Heart left ventricle (tissue), 16 donors: ENCODE measurements at regions not wholly inside any gene's neighbourhood (a gene's known extent, or its start where the extent isn't known, plus 50 kb on each side); places are given as distances from the start of the nearest gene placed in this dataset.

ENCODE experiments used
- ATAC-seq, 4 donors: fragments of 200-7000 bp; cut with Tn5 transposase; one replicate each; pipeline ENCODE4 v1.9.1; 2020 to 2022; ENCODE audit warnings: moderate library complexity in 4 of 4, mild to moderate bottlenecking in 3 of 4, moderate number of reproducible peaks in 1 of 4
- DNase-seq, 5 donors: peaks; one replicate each; pipeline ENCODE4 v3.0.0-alpha.2; 2020
- H3K27ac ChIP-seq, 12 donors: fragments of 200-600 bp; sonication (generic) in 4 of 12; one replicate each; pipeline versions ENCODE4 v1.5.0 to v1.8.0; 2016 to 2022; ENCODE audit warnings: mild to moderate bottlenecking in 2 of 12
- H3K27me3 ChIP-seq, 9 donors: fragments of 200-600 bp; sonication (generic) in 2 of 9; one replicate each; pipeline versions ENCODE4 v1.5.1 to v1.8.0; 2016 to 2022; ENCODE audit warnings: mild to moderate bottlenecking in 3 of 9
- H3K36me3 ChIP-seq, 9 donors: fragments of 200-600 bp; sonication (generic) in 2 of 9; one replicate each; pipeline versions ENCODE4 v1.5.0 to v1.8.0; 2018 to 2022; ENCODE audit warnings: mild to moderate bottlenecking in 2 of 9
- H3K4me1 ChIP-seq, 12 donors: fragments of 200-600 bp; sonication (generic) in 4 of 12; one replicate each; pipeline versions ENCODE4 v1.5.0 to v1.8.0; 2016 to 2022; ENCODE audit warnings: mild to moderate bottlenecking in 3 of 12
- H3K4me3 ChIP-seq, 12 donors: fragments of 200-600 bp; sonication (generic) in 4 of 12; one replicate each; pipeline versions ENCODE4 v1.5.0 to v1.8.0; 2017 to 2022; ENCODE audit warnings: mild to moderate bottlenecking in 9 of 12, moderate library complexity in 4 of 12
- H3K9me3 ChIP-seq, 12 donors: fragments of 200-600 bp; sonication (generic) in 4 of 12; one replicate each; pipeline versions ENCODE4 v1.5.0 to v1.8.0; 2016 to 2022; ENCODE audit warnings: mild to moderate bottlenecking in 1 of 12
- CTCF ChIP-seq, 12 donors: fragments of 200-600 bp; sonication (generic) in 4 of 12; IDR thresholded peaks; one replicate each; pipeline versions ENCODE4 v1.5.0 to v1.8.0; 2018 to 2022; ENCODE audit warnings: antibody characterized with exemption in 12 of 12, mild to moderate bottlenecking in 5 of 12
- POLR2A ChIP-seq, 2 donors: fragments of 450-650 bp; IDR thresholded peaks; one replicate each; pipeline ENCODE4 v1.6.1; 2017; ENCODE audit warnings: antibody characterized with exemption in 2 of 2, mild to moderate bottlenecking in 2 of 2, moderate library complexity in 2 of 2
- WGBS, 4 donors: extraction: QIAGEN DNeasy Blood & Tissue Kit in 2 of 4; methylation state at CpG; one replicate each; pipeline versions ENCODE4 v1.1.5 to v1.1.7; 2013 to 2018; 5-methylcytosine and 5-hydroxymethylcytosine counted together
- intact Hi-C, 10 donors: fragments of 100-400 bp; cut with DNase I; formaldehyde crosslinking; loops; one replicate each; pipeline versions ENCODE4 v1.11.1 to v1.14.2; 2022
- donor health status: ischemic (EF 13 %, LVEDD 7.1; RV severe dilation, severe dysfunction).
- donor health status: healthy with polysubstance abuse.
- donor health status: DM: no; HTN: yes; CAD: no.
- donor health status: DM: no; HTN: no; CAD: no.
- donor health status: ischemic (EF 25% LVEDD 6.9; RV normal size, moderate dysfunction).
- donor health status: ischemic (EF 25% LVEDD 5.7; RV mildly dilated, moderate dysfunction).
- donor health status: healthy.
- donor health status: DM: yes; HTN: yes; CAD: no.
- donor health status: ischemic (EF 35%, LVEDD 5.7; RV mildly dilated, moderate dysfunction).
- donor health status: nonischemic (EF 11% LVEDD 7.7; RV severe dilation, severe dysfunction).
- donor health status: DM: yes; HTN: yes; CAD: no.
- donor health status: PGD.
- donor health status: ischemic (EF 29% LVEDD 5.4; RV normal size, mild dysfunction).
- donor health status: nonischemic (EF 23%, LVEDD 6.1; RV moderate dilation, normal function).

- no peaks in the 10 kb centered on the region for H3K36me3 ChIP-seq
- intact Hi-C loops = no loop called here
- TF ChIP-seq CTCF (IDR thresholded peaks at IDR 0.05) = no peak
- TF ChIP-seq POLR2A (IDR thresholded peaks at IDR 0.05) = no peak
Observed at GRCh38 chr20:52008874-52009273, 182.7 kb downstream of the ZFP64 start.

GRCh38 chr20:52004715-52005114, 186.9 kb downstream of the ZFP64 start:
- intact Hi-C loops = no loop called here
- DNase-seq (no peak), ATAC-seq (peak in 2 of 4 donors; percentile 24 to 46)
- TF ChIP-seq CTCF (IDR thresholded peaks at IDR 0.05) (no peak), POLR2A (IDR thresholded peaks at IDR 0.05) (no peak)
- H3K27me3 ChIP-seq = peaks cover 0 to 13% (median 0%) of the 10 kb centered on the region in 9 donors
- peak overlapping the region in 1 of 12 donors; percentile 28 for H3K27ac ChIP-seq
- H3K36me3 ChIP-seq = no peaks in the 10 kb centered on the region
- no peak overlapping the region for H3K4me3 ChIP-seq
- no peaks in the 10 kb centered on the region for H3K4me1 ChIP-seq
- H3K9me3 ChIP-seq = no peaks in the 10 kb centered on the region
- WGBS, 4 donors = 70 to 75% (median 74%) methylated on average over 3 of the region's 3 CpGs

More at GRCh38 chr20:52008874-52009273, 182.7 kb downstream of the ZFP64 start:
- Histone ChIP-seq H3K4me1 (no peaks in the 10 kb centered on the region), H3K9me3 (peaks cover 0 to 22% (median 7%) of the 10 kb centered on the region in 12 donors), H3K27ac (no peak overlapping the region), H3K4me3 (no peak overlapping the region), H3K27me3 (peaks cover 0 to 6% (median 0%) of the 10 kb centered on the region in 9 donors)
- DNase-seq (no peak), ATAC-seq (no peak)
- 91 to 96% (median 93%) methylated on average over 6 of the region's 6 CpGs for WGBS, 4 donors

- Histone ChIP-seq H3K4me3 (no peak overlapping the region), H3K36me3 (no peaks in the 10 kb centered on the region), H3K27me3 (peaks cover 0 to 13% (median 0%) of the 10 kb centered on the region in 9 donors), H3K9me3 (no peaks in the 10 kb centered on the region), H3K27ac (no peak overlapping the region), H3K4me1 (no peaks in the 10 kb centered on the region)
- DNase-seq = no peak
- no peak for ATAC-seq
- intact Hi-C loops = no loop called here
- WGBS, 4 donors = 77 to 83% (median 80%) methylated on average over 5 of the region's 5 CpGs
- TF ChIP-seq POLR2A (IDR thresholded peaks at IDR 0.05) = no peak
- no peak for TF ChIP-seq CTCF (IDR thresholded peaks at IDR 0.05)
Observed at GRCh38 chr20:52004018-52004417, 187.6 kb downstream of the ZFP64 start.

- Histone ChIP-seq H3K4me1 (no peaks in the 10 kb centered on the region), H3K9me3 (no peaks in the 10 kb centered on the region), H3K27me3 (peaks cover 0 to 13% (median 0%) of the 10 kb centered on the region in 9 donors), H3K4me3 (no peak overlapping the region), H3K36me3 (no peaks in the 10 kb centered on the region), H3K27ac (no peak overlapping the region)
- DNase-seq = no peak
- intact Hi-C loops = no loop called here
- ATAC-seq = no peak
- WGBS, 4 donors = 85 to 92% (median 87%) methylated on average over 5 of the region's 5 CpGs
- TF ChIP-seq CTCF (IDR thresholded peaks at IDR 0.05) (no peak), POLR2A (IDR thresholded peaks at IDR 0.05) (no peak)
Observed at GRCh38 chr20:52003415-52003814, 188.2 kb downstream of the ZFP64 start.
